Coronary artery (tissue), 2 donors: ENCODE measurements at regions not wholly inside any gene's neighbourhood (a gene's known extent, or its start where the extent isn't known, plus 50 kb on each side); places are given as distances from the start of the nearest gene placed in this dataset.

Experiments
- DNase-seq: peaks from one replicate; pipeline ENCODE4 v3.0.0-alpha.2; 2017; ENCODE audit warnings: low spot score
- H3K27ac ChIP-seq, 2 donors: fragments of 200-600 bp; sonication (generic); one replicate each; pipeline ENCODE4 v1.5.1; 2016 to 2019
- H3K4me3 ChIP-seq: fragments of 200-600 bp; sonication (generic); 2 replicates; pipeline ENCODE4 v1.5.1; 2016; ENCODE audit warnings: mild to moderate bottlenecking, moderate library complexity
- TF ChIP-seq, protein P1 (sequence below): fragments of 200-600 bp; sonication (generic); IDR thresholded peaks from one replicate; pipeline ENCODE4 v1.5.1; 2019; ENCODE audit warnings: antibody characterized with exemption

DNA sequence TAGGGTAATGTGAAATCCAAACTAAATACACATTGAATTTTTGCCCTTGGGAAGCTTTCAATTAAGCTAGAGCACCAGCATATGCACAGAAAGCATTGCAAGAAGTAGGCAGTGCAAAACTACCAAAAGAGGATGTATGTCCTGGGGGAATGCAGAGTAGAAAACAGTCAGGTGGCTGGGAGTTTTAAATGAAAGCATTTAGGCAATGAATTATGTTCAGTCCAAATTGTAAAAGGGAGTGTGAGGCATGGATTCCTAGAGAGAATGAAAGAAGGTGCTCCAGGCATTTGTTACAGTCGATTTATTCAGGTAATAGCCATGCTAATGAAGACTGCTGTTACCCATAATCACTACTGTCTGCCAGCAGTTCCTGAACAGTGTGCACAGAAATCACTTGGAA is 604.1 kb upstream of the POU3F2 start:
- no peak for DNase-seq
- H3K27ac ChIP-seq: no peak overlapping the region
- H3K4me3 ChIP-seq: no peak overlapping the region
- TF ChIP-seq, protein P1, sequence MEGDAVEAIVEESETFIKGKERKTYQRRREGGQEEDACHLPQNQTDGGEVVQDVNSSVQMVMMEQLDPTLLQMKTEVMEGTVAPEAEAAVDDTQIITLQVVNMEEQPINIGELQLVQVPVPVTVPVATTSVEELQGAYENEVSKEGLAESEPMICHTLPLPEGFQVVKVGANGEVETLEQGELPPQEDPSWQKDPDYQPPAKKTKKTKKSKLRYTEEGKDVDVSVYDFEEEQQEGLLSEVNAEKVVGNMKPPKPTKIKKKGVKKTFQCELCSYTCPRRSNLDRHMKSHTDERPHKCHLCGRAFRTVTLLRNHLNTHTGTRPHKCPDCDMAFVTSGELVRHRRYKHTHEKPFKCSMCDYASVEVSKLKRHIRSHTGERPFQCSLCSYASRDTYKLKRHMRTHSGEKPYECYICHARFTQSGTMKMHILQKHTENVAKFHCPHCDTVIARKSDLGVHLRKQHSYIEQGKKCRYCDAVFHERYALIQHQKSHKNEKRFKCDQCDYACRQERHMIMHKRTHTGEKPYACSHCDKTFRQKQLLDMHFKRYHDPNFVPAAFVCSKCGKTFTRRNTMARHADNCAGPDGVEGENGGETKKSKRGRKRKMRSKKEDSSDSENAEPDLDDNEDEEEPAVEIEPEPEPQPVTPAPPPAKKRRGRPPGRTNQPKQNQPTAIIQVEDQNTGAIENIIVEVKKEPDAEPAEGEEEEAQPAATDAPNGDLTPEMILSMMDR: no peak

DNA sequence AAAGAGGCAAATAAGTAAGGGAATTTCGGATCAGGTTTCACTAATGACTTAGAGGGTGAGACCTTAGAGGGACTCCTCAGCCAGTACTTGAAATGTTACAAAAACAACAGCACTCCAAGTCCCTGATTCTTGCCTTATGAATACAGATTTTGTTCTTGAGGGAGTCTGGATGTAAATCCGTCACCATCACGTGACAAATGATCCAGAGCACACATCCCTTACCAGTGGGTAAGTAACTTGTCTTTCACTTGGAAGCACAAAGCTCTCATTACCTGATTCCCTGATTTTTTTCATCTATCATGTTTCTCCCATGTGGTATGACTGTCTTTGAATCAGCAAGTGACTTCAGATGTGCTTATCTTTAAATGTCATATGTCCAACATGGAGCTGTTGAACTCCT is 595.3 kb upstream of the POU3F2 start:
- no peak for DNase-seq
- TF ChIP-seq, protein P1: no peak
- H3K27ac ChIP-seq: no peak overlapping the region
- H3K4me3 ChIP-seq: no peak overlapping the region

DNA sequence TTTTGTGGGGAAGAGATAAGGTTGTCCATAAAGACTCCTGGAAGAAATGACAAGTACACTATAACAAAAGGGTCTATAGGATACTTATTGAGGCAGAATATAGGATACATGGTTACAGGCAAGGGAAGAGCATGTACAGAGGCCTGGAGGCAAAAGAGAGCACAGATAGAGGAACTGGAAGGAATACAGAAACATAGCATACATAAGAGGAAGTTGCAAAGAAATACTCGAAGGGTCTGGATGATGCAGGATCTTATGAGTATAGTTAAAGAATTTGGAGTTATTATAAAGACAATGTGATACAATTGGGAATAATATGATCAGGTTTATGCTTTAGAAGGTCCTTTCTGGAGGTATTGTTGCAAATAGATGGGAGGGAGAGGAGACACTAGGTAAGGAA is 592.7 kb upstream of the POU3F2 start:
- H3K4me3 ChIP-seq: no peak overlapping the region
- DNase-seq: no peak
- TF ChIP-seq, protein P1: no peak
- no peak overlapping the region for H3K27ac ChIP-seq

DNA sequence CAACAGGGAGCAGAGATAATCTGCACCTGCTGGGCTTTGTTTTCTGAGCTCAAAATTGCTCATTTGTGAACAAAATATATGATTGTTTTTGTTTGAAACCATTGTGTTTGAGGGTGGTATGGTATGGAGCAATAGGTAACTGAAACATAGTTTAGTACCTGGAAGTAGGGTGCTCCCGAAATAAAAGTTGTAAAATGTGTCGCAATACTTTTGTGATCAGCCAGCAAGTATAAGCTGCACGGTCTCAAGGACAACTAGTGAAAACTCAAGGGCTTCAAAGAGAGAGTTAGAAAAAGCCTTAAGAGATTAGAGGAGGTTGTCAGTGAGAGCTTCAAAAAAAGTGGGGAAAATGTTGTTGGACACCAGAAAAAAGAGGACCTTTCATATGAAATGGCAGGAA is 579.8 kb upstream of the POU3F2 start:
- H3K4me3 ChIP-seq: no peak overlapping the region
- DNase-seq: no peak
- H3K27ac ChIP-seq: no peak overlapping the region
- TF ChIP-seq, protein P1: no peak

DNA sequence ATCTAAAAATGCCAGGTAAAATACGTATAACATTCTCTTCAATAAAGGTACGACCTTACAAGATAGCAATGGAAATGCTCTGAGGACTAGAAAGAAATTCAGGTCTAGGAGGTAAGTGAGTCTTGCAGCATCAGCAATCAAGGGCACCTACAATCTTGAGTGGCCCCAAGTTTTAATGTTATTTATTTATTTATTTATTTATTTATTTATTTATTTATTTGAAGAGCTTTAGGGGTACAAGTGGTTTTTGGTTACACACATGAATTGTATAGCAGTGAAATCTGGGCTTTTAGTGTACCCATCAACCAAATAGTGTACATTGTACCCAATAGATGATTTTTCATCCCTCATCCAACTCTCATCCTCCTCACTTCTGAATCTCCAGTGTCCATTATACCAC is 574.0 kb upstream of the POU3F2 start:
- H3K27ac ChIP-seq: no peak overlapping the region
- no peak overlapping the region for H3K4me3 ChIP-seq
- TF ChIP-seq, protein P1: no peak
- no peak for DNase-seq

DNA sequence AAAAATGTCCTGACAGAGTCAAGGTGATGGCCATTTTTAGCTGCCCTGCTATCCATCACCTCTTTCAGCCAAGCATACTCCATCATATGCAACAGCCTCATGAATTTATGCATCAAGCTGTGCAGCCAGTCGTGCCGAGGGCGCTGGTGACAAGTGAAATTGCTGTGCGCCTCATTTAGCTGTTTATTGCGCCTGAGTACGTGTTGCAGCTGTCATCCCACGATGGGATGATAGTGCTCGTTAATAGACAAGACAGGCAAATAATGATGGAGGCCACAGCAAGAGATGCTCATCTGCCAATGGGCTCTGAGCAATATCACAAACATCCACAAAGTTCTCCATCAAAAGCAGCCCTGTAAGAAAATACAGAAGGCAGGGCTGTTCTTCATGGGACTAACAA is 562.3 kb upstream of the POU3F2 start:
- no peak overlapping the region for H3K4me3 ChIP-seq
- no peak overlapping the region for H3K27ac ChIP-seq
- TF ChIP-seq, protein P1: no peak
- DNase-seq: no peak

DNA sequence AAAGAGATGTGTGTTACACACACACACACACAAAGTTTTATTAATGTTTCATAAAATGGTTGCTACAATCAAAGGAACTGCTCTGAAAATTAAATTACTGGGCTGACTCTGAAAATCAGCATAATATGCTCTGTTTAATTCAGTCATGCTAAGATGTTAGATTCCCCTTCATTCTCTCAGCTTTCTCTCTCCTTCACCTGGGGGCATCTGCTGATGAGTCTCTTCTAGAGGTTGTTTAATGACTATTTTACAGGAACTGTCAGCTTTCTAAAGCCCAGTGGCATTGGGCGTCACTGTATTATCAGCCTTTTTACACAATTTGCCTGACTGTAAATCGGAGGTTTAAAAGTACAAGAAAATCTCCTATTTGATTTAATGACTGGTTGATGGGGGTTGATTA is 559.7 kb upstream of the POU3F2 start:
- no peak for DNase-seq
- no peak overlapping the region for H3K27ac ChIP-seq
- H3K4me3 ChIP-seq: no peak overlapping the region
- TF ChIP-seq, protein P1: no peak
